ENCODE measurements at regions not wholly inside any gene's neighbourhood (a gene's known extent, or its start where the extent isn't known, plus 50 kb on each side); places are given as distances from the start of the nearest gene placed in this dataset.

- Histone ChIP-seq H3K4me3 (ENCODE audit: low read length) (no peak overlapping the region), H3K9me3 (ENCODE audit: control insufficient read depth, low read length) (peaks cover 4% of the 10 kb centered on the region), H3K36me3 (ENCODE audit: control insufficient read depth, insufficient read depth, low read length) (no peaks in the 10 kb centered on the region), H3K27ac (ENCODE audit: low read depth, low read length) (no peak overlapping the region), H3K27me3 (ENCODE audit: control insufficient read depth, insufficient read depth, low read length, poor library complexity, severe bottlenecking) (no peaks in the 10 kb centered on the region), H3K9ac (ENCODE audit: extremely low read depth, low read length, poor library complexity, severe bottlenecking) (no peak overlapping the region), H3K4me1 (ENCODE audit: control insufficient read depth, insufficient read depth, low read length) (no peaks in the 10 kb centered on the region)
- Mint-ChIP-seq H3K27ac (no peak overlapping the region), H3K4me1 (no peaks in the 10 kb centered on the region), H3K27me3 (ENCODE audit: insufficient read depth) (no peaks in the 10 kb centered on the region), H3K4me3 (no peak overlapping the region), H3K9me3 (no peaks in the 10 kb centered on the region), H3K36me3 (ENCODE audit: low read depth) (no peaks in the 10 kb centered on the region)
- 89 to 92% methylated on average over 3 of the region's 3 CpGs for WGBS, 2 experiments (ENCODE audit: insufficient coverage in 1 of 2, insufficient read length in 1 of 2)
- no peak for DNase-seq
- no peak for TF ChIP-seq CTCF (conservative IDR thresholded peaks at IDR 0.05)
Measured at GRCh38 chr12:88802096-88802706, 221.9 kb upstream of the KITLG start.

- Histone ChIP-seq H3K27ac (ENCODE audit: low read depth, low read length) (no peak overlapping the region), H3K9ac (ENCODE audit: extremely low read depth, low read length, poor library complexity, severe bottlenecking) (no peak overlapping the region), H3K4me1 (ENCODE audit: control insufficient read depth, insufficient read depth, low read length) (no peaks in the 10 kb centered on the region), H3K4me3 (ENCODE audit: low read length) (no peak overlapping the region), H3K27me3 (ENCODE audit: control insufficient read depth, insufficient read depth, low read length, poor library complexity, severe bottlenecking) (no peaks in the 10 kb centered on the region), H3K9me3 (ENCODE audit: control insufficient read depth, low read length) (peaks cover 4% of the 10 kb centered on the region), H3K36me3 (ENCODE audit: control insufficient read depth, insufficient read depth, low read length) (no peaks in the 10 kb centered on the region)
- no peak for TF ChIP-seq CTCF (conservative IDR thresholded peaks at IDR 0.05)
- H3K27me3 Mint-ChIP-seq (ENCODE audit: insufficient read depth) = no peaks in the 10 kb centered on the region
- 100% methylated on average over 1 of the region's 1 CpG for whole genome bisulfite sequencing, 2 experiments (ENCODE audit: insufficient coverage in 1 of 2, insufficient read length in 1 of 2)
- H3K4me3 Mint-ChIP-seq = no peak overlapping the region
- no peaks in the 10 kb centered on the region for H3K4me1 Mint-ChIP-seq
- no peak overlapping the region for H3K27ac Mint-ChIP-seq
- no peak for DNase-seq
- H3K36me3 Mint-ChIP-seq (ENCODE audit: low read depth) = no peaks in the 10 kb centered on the region
- H3K9me3 Mint-ChIP-seq = no peaks in the 10 kb centered on the region
Measured at GRCh38 chr12:88801227-88802095, 221.2 kb upstream of the KITLG start.

- H3K9me3 Mint-ChIP-seq = peaks cover 32% of the 10 kb centered on the region
- H3K9ac ChIP-seq (ENCODE audit: extremely low read depth, low read length, poor library complexity, severe bottlenecking) = no peak overlapping the region
Measured at GRCh38 chr12:88793096-88793495, 212.8 kb upstream of the KITLG start.

More at GRCh38 chr12:88793096-88793495, 212.8 kb upstream of the KITLG start:
- Mint-ChIP-seq H3K4me3 (no peak overlapping the region), H3K4me1 (no peaks in the 10 kb centered on the region), H3K36me3 (ENCODE audit: low read depth) (no peaks in the 10 kb centered on the region), H3K27me3 (ENCODE audit: insufficient read depth) (no peaks in the 10 kb centered on the region), H3K27ac (no peak overlapping the region)
- Histone ChIP-seq H3K27ac (ENCODE audit: low read depth, low read length) (no peak overlapping the region), H3K4me1 (ENCODE audit: control insufficient read depth, insufficient read depth, low read length) (no peaks in the 10 kb centered on the region), H3K4me3 (ENCODE audit: low read length) (no peak overlapping the region), H3K9me3 (ENCODE audit: control insufficient read depth, low read length) (peaks cover 26% of the 10 kb centered on the region), H3K36me3 (ENCODE audit: control insufficient read depth, insufficient read depth, low read length) (no peaks in the 10 kb centered on the region), H3K27me3 (ENCODE audit: control insufficient read depth, insufficient read depth, low read length, poor library complexity, severe bottlenecking) (no peaks in the 10 kb centered on the region)
- TF ChIP-seq CTCF (conservative IDR thresholded peaks at IDR 0.05) = no peak
- DNase-seq = no peak
